ENCODE measurements at regions not wholly inside any gene's neighbourhood (a gene's known extent, or its start where the extent isn't known, plus 50 kb on each side); places are given as distances from the start of the nearest gene placed in this dataset.
"Not testable (repeated sequence)": the region's sequence is repeated elsewhere in the genome, so short reads cannot be mapped to it uniquely, and the experiment has no call there.

DNA sequence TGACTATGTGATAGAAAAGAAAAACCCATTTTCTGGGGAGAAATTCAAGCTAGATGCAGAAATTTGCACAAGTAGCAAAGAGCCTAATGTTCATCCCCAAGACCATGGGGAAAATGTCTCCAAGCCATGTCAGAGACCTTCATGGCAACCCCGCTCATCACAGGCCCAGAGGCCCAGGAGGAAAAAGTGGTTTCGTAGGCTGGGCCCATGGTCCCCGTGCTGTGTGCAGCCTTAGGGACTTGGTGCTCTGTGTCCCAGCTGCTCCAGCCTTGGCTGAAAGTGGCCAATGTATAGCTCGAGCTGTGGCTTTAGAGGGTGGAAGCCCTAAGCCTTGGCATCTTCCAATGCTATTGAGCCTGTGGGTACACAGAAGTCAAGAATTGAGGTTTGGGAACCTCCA lies 711.2 kb upstream of the ZNF608 start:
- TF ChIP-seq, protein P1, sequence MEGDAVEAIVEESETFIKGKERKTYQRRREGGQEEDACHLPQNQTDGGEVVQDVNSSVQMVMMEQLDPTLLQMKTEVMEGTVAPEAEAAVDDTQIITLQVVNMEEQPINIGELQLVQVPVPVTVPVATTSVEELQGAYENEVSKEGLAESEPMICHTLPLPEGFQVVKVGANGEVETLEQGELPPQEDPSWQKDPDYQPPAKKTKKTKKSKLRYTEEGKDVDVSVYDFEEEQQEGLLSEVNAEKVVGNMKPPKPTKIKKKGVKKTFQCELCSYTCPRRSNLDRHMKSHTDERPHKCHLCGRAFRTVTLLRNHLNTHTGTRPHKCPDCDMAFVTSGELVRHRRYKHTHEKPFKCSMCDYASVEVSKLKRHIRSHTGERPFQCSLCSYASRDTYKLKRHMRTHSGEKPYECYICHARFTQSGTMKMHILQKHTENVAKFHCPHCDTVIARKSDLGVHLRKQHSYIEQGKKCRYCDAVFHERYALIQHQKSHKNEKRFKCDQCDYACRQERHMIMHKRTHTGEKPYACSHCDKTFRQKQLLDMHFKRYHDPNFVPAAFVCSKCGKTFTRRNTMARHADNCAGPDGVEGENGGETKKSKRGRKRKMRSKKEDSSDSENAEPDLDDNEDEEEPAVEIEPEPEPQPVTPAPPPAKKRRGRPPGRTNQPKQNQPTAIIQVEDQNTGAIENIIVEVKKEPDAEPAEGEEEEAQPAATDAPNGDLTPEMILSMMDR (conservative IDR thresholded peaks at IDR 0.05): no peak
- Mint-ChIP-seq H3K27me3 (ENCODE audit: insufficient read depth) (no peaks in the 10 kb centered on the region), H3K27ac (no peak overlapping the region), H3K4me1 (no peaks in the 10 kb centered on the region), H3K9me3 (peaks cover 34% of the 10 kb centered on the region), H3K36me3 (ENCODE audit: low read depth) (peaks cover 6% of the 10 kb centered on the region), H3K4me3 (no peak overlapping the region)
- H3K27ac ChIP-seq (ENCODE audit: low read depth, low read length): no peak overlapping the region
- H3K9me3 ChIP-seq (ENCODE audit: control insufficient read depth, low read length): peaks cover 20% of the 10 kb centered on the region
- no peak overlapping the region for H3K4me3 ChIP-seq (ENCODE audit: low read length)
- DNase-seq: no peak
- WGBS, 2 experiments (ENCODE audit: insufficient coverage in 1 of 2, insufficient read length in 1 of 2): 93 to 94% methylated on average over 3 to 4 of the region's 4 CpGs
- H3K9ac ChIP-seq (ENCODE audit: extremely low read depth, low read length, poor library complexity, severe bottlenecking): no peak overlapping the region
- H3K27me3 ChIP-seq (ENCODE audit: control insufficient read depth, insufficient read depth, low read length, poor library complexity, severe bottlenecking): no peaks in the 10 kb centered on the region
- no peaks in the 10 kb centered on the region for H3K4me1 ChIP-seq (ENCODE audit: control insufficient read depth, insufficient read depth, low read length)
- no peaks in the 10 kb centered on the region for H3K36me3 ChIP-seq (ENCODE audit: control insufficient read depth, insufficient read depth, low read length)

DNA sequence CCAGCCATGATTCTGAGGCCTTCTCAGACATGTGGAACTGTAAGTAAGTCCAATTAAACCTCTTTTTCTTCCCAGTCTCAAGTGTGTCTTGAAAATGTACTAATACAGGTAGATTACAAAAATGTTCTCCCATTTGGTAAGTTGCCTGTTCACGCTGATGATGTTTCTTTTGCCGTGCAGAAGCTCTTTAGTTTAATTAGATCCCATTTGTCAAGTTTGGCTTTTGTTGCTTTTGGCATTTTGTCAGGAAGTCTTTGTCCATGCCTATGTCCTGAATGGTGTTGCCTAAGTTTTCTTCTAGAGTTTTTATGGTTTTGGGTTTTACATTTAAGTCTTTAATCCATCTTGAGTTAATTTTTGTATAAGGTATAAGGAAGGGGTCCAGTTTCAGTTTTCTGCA lies 712.5 kb upstream of the ZNF608 start:
- H3K4me1 Mint-ChIP-seq; DNase-seq; H3K9ac ChIP-seq (ENCODE audit: extremely low read depth, low read length, poor library complexity, severe bottlenecking); H3K36me3 Mint-ChIP-seq (ENCODE audit: low read depth); H3K4me1 ChIP-seq (ENCODE audit: control insufficient read depth, insufficient read depth, low read length); H3K4me3 ChIP-seq (ENCODE audit: low read length); H3K4me3 Mint-ChIP-seq; H3K27me3 ChIP-seq (ENCODE audit: control insufficient read depth, insufficient read depth, low read length, poor library complexity, severe bottlenecking); H3K27me3 Mint-ChIP-seq (ENCODE audit: insufficient read depth); H3K27ac Mint-ChIP-seq; H3K27ac ChIP-seq (ENCODE audit: low read depth, low read length); H3K36me3 ChIP-seq (ENCODE audit: control insufficient read depth, insufficient read depth, low read length): not testable (repeated sequence)
- peaks cover 32% of the 10 kb centered on the region for H3K9me3 Mint-ChIP-seq
- 88 to 100% methylated on average over 2 of the region's 2 CpGs for WGBS, 2 experiments (ENCODE audit: insufficient coverage in 1 of 2, insufficient read length in 1 of 2)
- H3K9me3 ChIP-seq (ENCODE audit: control insufficient read depth, low read length): peaks cover 20% of the 10 kb centered on the region

DNA sequence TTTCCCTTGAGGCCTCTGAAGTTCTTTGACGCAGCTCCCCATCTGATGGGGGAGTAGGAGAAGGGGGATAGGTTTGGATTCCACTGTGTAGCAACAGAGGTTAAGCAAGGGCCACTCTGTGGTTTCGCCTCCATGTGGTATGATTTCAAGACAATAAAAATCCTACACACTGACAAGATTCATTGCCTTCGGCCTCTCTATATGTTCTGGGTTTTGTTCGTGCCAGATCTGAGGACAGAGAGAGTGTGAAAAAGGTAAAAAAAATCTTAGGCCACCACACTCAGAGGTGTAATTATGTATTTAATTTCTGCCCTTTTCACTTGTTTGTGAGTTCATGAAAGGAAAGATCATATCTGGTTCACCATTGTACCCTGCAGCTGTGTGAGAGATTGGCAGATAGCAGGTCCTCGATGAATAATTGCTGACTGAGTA lies 715.2 kb upstream of the ZNF608 start:
- Histone ChIP-seq H3K27me3 (ENCODE audit: control insufficient read depth, insufficient read depth, low read length, poor library complexity, severe bottlenecking) (no peaks in the 10 kb centered on the region), H3K4me1 (ENCODE audit: control insufficient read depth, insufficient read depth, low read length) (no peaks in the 10 kb centered on the region), H3K27ac (ENCODE audit: low read depth, low read length) (peak overlapping the region; percentile 40), H3K9ac (ENCODE audit: extremely low read depth, low read length, poor library complexity, severe bottlenecking) (no peak overlapping the region), H3K36me3 (ENCODE audit: control insufficient read depth, insufficient read depth, low read length) (no peaks in the 10 kb centered on the region), H3K9me3 (ENCODE audit: control insufficient read depth, low read length) (peaks cover 27% of the 10 kb centered on the region), H3K4me3 (ENCODE audit: low read length) (no peak overlapping the region)
- DNase-seq: no peak
- WGBS, 2 experiments (ENCODE audit: insufficient coverage in 1 of 2, insufficient read length in 1 of 2): 91 to 100% methylated on average over 1 to 4 of the region's 5 CpGs
- Mint-ChIP-seq H3K4me3 (no peak overlapping the region), H3K27me3 (ENCODE audit: insufficient read depth) (no peaks in the 10 kb centered on the region), H3K27ac (no peak overlapping the region), H3K9me3 (peaks cover 26% of the 10 kb centered on the region), H3K36me3 (ENCODE audit: low read depth) (peaks cover 6% of the 10 kb centered on the region), H3K4me1 (peaks cover 8% of the 10 kb centered on the region)
- TF ChIP-seq, protein P1 (conservative IDR thresholded peaks at IDR 0.05): no peak

DNA sequence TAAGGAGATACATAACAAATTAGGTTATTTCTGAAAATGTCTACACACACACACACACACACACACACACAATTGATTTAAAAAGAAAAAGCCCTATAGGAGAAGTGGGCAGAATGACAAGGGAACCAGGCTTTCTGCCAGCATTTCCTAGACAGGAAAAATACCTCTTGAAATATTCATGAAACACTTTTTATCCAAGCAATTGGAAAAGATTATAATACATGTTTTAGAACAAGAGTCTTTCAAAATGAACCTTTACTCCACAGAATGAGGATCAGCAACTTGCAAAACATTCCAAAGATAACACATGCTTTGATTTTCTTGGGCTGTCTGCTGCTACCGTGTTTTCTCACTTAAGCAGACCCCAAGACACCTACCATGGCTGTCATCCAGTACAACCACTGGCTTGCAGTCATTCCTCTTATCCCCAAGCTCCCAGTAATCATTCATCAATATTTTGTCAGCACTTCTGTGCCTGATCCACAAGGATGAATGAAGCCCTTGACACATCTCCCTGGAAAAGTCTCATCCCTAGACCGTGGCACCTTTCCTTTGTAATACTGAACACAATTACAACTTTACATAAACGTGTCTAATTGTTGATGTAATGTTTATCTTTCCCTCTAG lies 717.1 kb upstream of the ZNF608 start:
- DNase-seq: no peak
- Mint-ChIP-seq H3K9me3 (peaks cover 8% of the 10 kb centered on the region), H3K4me1 (peaks cover 19% of the 10 kb centered on the region), H3K4me3 (no peak overlapping the region), H3K27me3 (ENCODE audit: insufficient read depth) (no peaks in the 10 kb centered on the region), H3K36me3 (ENCODE audit: low read depth) (no peaks in the 10 kb centered on the region), H3K27ac (no peak overlapping the region)
- no peaks in the 10 kb centered on the region for H3K36me3 ChIP-seq (ENCODE audit: control insufficient read depth, insufficient read depth, low read length)
- no peaks in the 10 kb centered on the region for H3K27me3 ChIP-seq (ENCODE audit: control insufficient read depth, insufficient read depth, low read length, poor library complexity, severe bottlenecking)
- TF ChIP-seq, protein P1 (conservative IDR thresholded peaks at IDR 0.05): no peak
- H3K27ac ChIP-seq (ENCODE audit: low read depth, low read length): no peak overlapping the region
- no peak overlapping the region for H3K4me3 ChIP-seq (ENCODE audit: low read length)
- 94% methylated on average over 3 of the region's 3 CpGs; no CpG with 5 or more reads in 1 of the 2 experiments for WGBS, 2 experiments (ENCODE audit: insufficient coverage in 1 of 2, insufficient read length in 1 of 2)
- H3K4me1 ChIP-seq (ENCODE audit: control insufficient read depth, insufficient read depth, low read length): peaks cover 6% of the 10 kb centered on the region
- no peak overlapping the region for H3K9ac ChIP-seq (ENCODE audit: extremely low read depth, low read length, poor library complexity, severe bottlenecking)
- H3K9me3 ChIP-seq (ENCODE audit: control insufficient read depth, low read length): peaks cover 7% of the 10 kb centered on the region
